ENCODE measurements at regions not wholly inside any gene's neighbourhood (a gene's known extent, or its start where the extent isn't known, plus 50 kb on each side); places are given as distances from the start of the nearest gene placed in this dataset.
A peak's percentile ranks its signal among the peaks of the same experiment; 100 is the strongest.
"Not testable (repeated sequence)": the region's sequence is repeated elsewhere in the genome, so short reads cannot be mapped to it uniquely, and the experiment has no call there.

- H3K4ac ChIP-seq (ENCODE audit: low read length), result no peak overlapping the region
- H3K18ac ChIP-seq (ENCODE audit: low read length), result no peak overlapping the region
- H4K91ac ChIP-seq (ENCODE audit: low read depth, low read length, poor library complexity), result no peak overlapping the region
- H3K23ac ChIP-seq (ENCODE audit: low read depth, low read length, poor library complexity), result no peak overlapping the region
- H3K27ac ChIP-seq (replicated peaks; ENCODE audit: low read length), result no peak overlapping the region
- no peak overlapping the region for H3K9ac ChIP-seq (ENCODE audit: low read depth, low read length, poor library complexity)
- no peak overlapping the region for H2BK15ac ChIP-seq (ENCODE audit: low read length)
- no peaks in the 10 kb centered on the region for H3K36me3 ChIP-seq (replicated peaks in 1 of 2; ENCODE audit: control insufficient read depth in 2 of 2, insufficient read depth in 2 of 2, low read length in 2 of 2)
- H2BK12ac ChIP-seq (ENCODE audit: low read length), result no peak overlapping the region
- no peak overlapping the region for H3K4me3 ChIP-seq (ENCODE audit: low read length in 2 of 2)
- no peaks in the 10 kb centered on the region for H3K79me1 ChIP-seq (ENCODE audit: low read depth, low read length)
- no peak overlapping the region for H2AFZ ChIP-seq (ENCODE audit: low read length)
- H4K8ac ChIP-seq (ENCODE audit: low read depth, low read length), result peak overlapping the region; percentile 49
- H3K27me3 ChIP-seq (ENCODE audit: control insufficient read depth in 3 of 3, insufficient read depth in 3 of 3, low read depth in 1 of 3, low read length in 3 of 3), result peaks cover 0 to 5% (median 0%) of the 10 kb centered on the region in 3 experiments
- H2BK5ac ChIP-seq (ENCODE audit: low read length), result no peak overlapping the region
- no peaks in the 10 kb centered on the region for H3K9me3 ChIP-seq (replicated peaks in 1 of 2; ENCODE audit: control insufficient read depth in 2 of 2, insufficient read depth in 1 of 2, low read depth in 1 of 2, low read length in 2 of 2)
- no peak overlapping the region for H3K14ac ChIP-seq (ENCODE audit: low read length)
- no peak overlapping the region for H3K4me2 ChIP-seq (ENCODE audit: insufficient read depth, low read length, poor library complexity, severe bottlenecking)
- no peak overlapping the region for H2BK120ac ChIP-seq (ENCODE audit: low read depth, low read length)
- no peak overlapping the region for H2AK5ac ChIP-seq (ENCODE audit: low read depth, low read length)
- H3K4me1 ChIP-seq (ENCODE audit: control insufficient read depth in 2 of 2, insufficient read depth in 1 of 2, low read depth in 1 of 2, low read length in 2 of 2), result no peaks in the 10 kb centered on the region
- no CpG with 5 or more reads among the region's 2 CpGs for WGBS, 2 donors (ENCODE audit: extremely low coverage in 2 of 2, insufficient read length in 2 of 2, insufficient replicate concordance in 1 of 2)
- DNase-seq (ENCODE audit: low spot score), result no peak
These were observed 105.2 kb upstream of the RPH3A start for GRCh38 chr12:112686373-112686772.

GRCh38 chr12:112694065-112694464 is 97.5 kb upstream of the RPH3A start:
- Histone ChIP-seq H2BK12ac (ENCODE audit: low read length) (no peak overlapping the region), H3K27ac (replicated peaks; ENCODE audit: low read length) (no peak overlapping the region), H3K36me3 (replicated peaks in 1 of 2; ENCODE audit: control insufficient read depth in 2 of 2, insufficient read depth in 2 of 2, low read length in 2 of 2) (no peaks in the 10 kb centered on the region), H4K8ac (ENCODE audit: low read depth, low read length) (no peak overlapping the region), H3K9ac (ENCODE audit: low read depth, low read length, poor library complexity) (no peak overlapping the region), H4K91ac (ENCODE audit: low read depth, low read length, poor library complexity) (no peak overlapping the region), H3K4me2 (ENCODE audit: insufficient read depth, low read length, poor library complexity, severe bottlenecking) (no peak overlapping the region), H3K27me3 (ENCODE audit: control insufficient read depth in 3 of 3, insufficient read depth in 3 of 3, low read depth in 1 of 3, low read length in 3 of 3) (no peaks in the 10 kb centered on the region), H3K4ac (ENCODE audit: low read length) (no peak overlapping the region), H3K4me1 (ENCODE audit: control insufficient read depth in 2 of 2, insufficient read depth in 1 of 2, low read depth in 1 of 2, low read length in 2 of 2) (no peaks in the 10 kb centered on the region), H2BK15ac (ENCODE audit: low read length) (no peak overlapping the region), H3K18ac (ENCODE audit: low read length) (no peak overlapping the region), H2AK5ac (ENCODE audit: low read depth, low read length) (no peak overlapping the region), H2BK5ac (ENCODE audit: low read length) (no peak overlapping the region), H2BK120ac (ENCODE audit: low read depth, low read length) (no peak overlapping the region), H3K4me3 (ENCODE audit: low read length in 2 of 2) (no peak overlapping the region), H3K79me1 (ENCODE audit: low read depth, low read length) (no peaks in the 10 kb centered on the region), H3K23ac (ENCODE audit: low read depth, low read length, poor library complexity) (no peak overlapping the region), H3K14ac (ENCODE audit: low read length) (no peak overlapping the region), H3K9me3 (replicated peaks in 1 of 2; ENCODE audit: control insufficient read depth in 2 of 2, insufficient read depth in 1 of 2, low read depth in 1 of 2, low read length in 2 of 2) (no peaks in the 10 kb centered on the region), H2AFZ (ENCODE audit: low read length) (no peak overlapping the region)
- DNase-seq (ENCODE audit: low spot score), result no peak
- WGBS, 2 donors (ENCODE audit: extremely low coverage in 2 of 2, insufficient read length in 2 of 2, insufficient replicate concordance in 1 of 2), result no CpG with 5 or more reads among the region's 9 CpGs

GRCh38 chr12:112697441-112697840 is 94.1 kb upstream of the RPH3A start:
- H3K4me2 ChIP-seq (ENCODE audit: insufficient read depth, low read length, poor library complexity, severe bottlenecking); H3K36me3 ChIP-seq (replicated peaks in 1 of 2; ENCODE audit: control insufficient read depth in 2 of 2, insufficient read depth in 2 of 2, low read length in 2 of 2); H3K4ac ChIP-seq (ENCODE audit: low read length); H2BK120ac ChIP-seq (ENCODE audit: low read depth, low read length); H2AK5ac ChIP-seq (ENCODE audit: low read depth, low read length); H2BK12ac ChIP-seq (ENCODE audit: low read length); H4K91ac ChIP-seq (ENCODE audit: low read depth, low read length, poor library complexity); H3K4me3 ChIP-seq (ENCODE audit: low read length in 2 of 2); H3K23ac ChIP-seq (ENCODE audit: low read depth, low read length, poor library complexity); H3K14ac ChIP-seq (ENCODE audit: low read length); H4K8ac ChIP-seq (ENCODE audit: low read depth, low read length); H3K27me3 ChIP-seq (ENCODE audit: control insufficient read depth in 3 of 3, insufficient read depth in 3 of 3, low read depth in 1 of 3, low read length in 3 of 3); DNase-seq (ENCODE audit: low spot score); H3K18ac ChIP-seq (ENCODE audit: low read length); H2AFZ ChIP-seq (ENCODE audit: low read length); H2BK5ac ChIP-seq (ENCODE audit: low read length); H3K4me1 ChIP-seq (ENCODE audit: control insufficient read depth in 2 of 2, insufficient read depth in 1 of 2, low read depth in 1 of 2, low read length in 2 of 2); H3K9ac ChIP-seq (ENCODE audit: low read depth, low read length, poor library complexity); H3K79me1 ChIP-seq (ENCODE audit: low read depth, low read length); H2BK15ac ChIP-seq (ENCODE audit: low read length); H3K9me3 ChIP-seq (replicated peaks in 1 of 2; ENCODE audit: control insufficient read depth in 2 of 2, insufficient read depth in 1 of 2, low read depth in 1 of 2, low read length in 2 of 2); H3K27ac ChIP-seq (replicated peaks; ENCODE audit: low read length): not testable (repeated sequence)
- no CpG with 5 or more reads among the region's 7 CpGs for WGBS, 2 donors (ENCODE audit: extremely low coverage in 2 of 2, insufficient read length in 2 of 2, insufficient replicate concordance in 1 of 2)

- Histone ChIP-seq H2AFZ (ENCODE audit: low read length) (peak overlapping the region; percentile 36), H3K9me3 (replicated peaks in 1 of 2; ENCODE audit: control insufficient read depth in 2 of 2, insufficient read depth in 1 of 2, low read depth in 1 of 2, low read length in 2 of 2) (no peaks in the 10 kb centered on the region), H3K4me1 (ENCODE audit: control insufficient read depth in 2 of 2, insufficient read depth in 1 of 2, low read depth in 1 of 2, low read length in 2 of 2) (no peaks in the 10 kb centered on the region), H3K36me3 (replicated peaks in 1 of 2; ENCODE audit: control insufficient read depth in 2 of 2, insufficient read depth in 2 of 2, low read length in 2 of 2) (no peaks in the 10 kb centered on the region), H2BK120ac (ENCODE audit: low read depth, low read length) (no peak overlapping the region), H3K18ac (ENCODE audit: low read length) (no peak overlapping the region), H2BK5ac (ENCODE audit: low read length) (no peak overlapping the region), H4K91ac (ENCODE audit: low read depth, low read length, poor library complexity) (no peak overlapping the region), H3K27ac (replicated peaks; ENCODE audit: low read length) (no peak overlapping the region), H3K79me1 (ENCODE audit: low read depth, low read length) (no peaks in the 10 kb centered on the region), H3K4me2 (ENCODE audit: insufficient read depth, low read length, poor library complexity, severe bottlenecking) (no peak overlapping the region), H3K9ac (ENCODE audit: low read depth, low read length, poor library complexity) (no peak overlapping the region), H3K27me3 (ENCODE audit: control insufficient read depth in 3 of 3, insufficient read depth in 3 of 3, low read depth in 1 of 3, low read length in 3 of 3) (no peaks in the 10 kb centered on the region), H3K14ac (ENCODE audit: low read length) (no peak overlapping the region), H2BK15ac (ENCODE audit: low read length) (no peak overlapping the region), H2BK12ac (ENCODE audit: low read length) (no peak overlapping the region), H4K8ac (ENCODE audit: low read depth, low read length) (no peak overlapping the region), H2AK5ac (ENCODE audit: low read depth, low read length) (no peak overlapping the region), H3K4me3 (ENCODE audit: low read length in 2 of 2) (no peak overlapping the region), H3K4ac (ENCODE audit: low read length) (no peak overlapping the region), H3K23ac (ENCODE audit: low read depth, low read length, poor library complexity) (no peak overlapping the region)
- no peak for DNase-seq (ENCODE audit: low spot score)
These were observed 86.4 kb upstream of the RPH3A start for GRCh38 chr12:112705037-112705632.

Measured in neuronal stem cell (in vitro differentiated cells).